IPS-20b (cell line): ENCODE measurements at regions not wholly inside any gene's neighbourhood (a gene's known extent, or its start where the extent isn't known, plus 50 kb on each side); places are given as distances from the start of the nearest gene placed in this dataset.

ENCODE experiments used
- H3K27ac ChIP-seq: one replicate; pipeline ENCODE4 v1.5.1; 2013; ENCODE audit warnings: low read length
- H3K27me3 ChIP-seq: 2 replicates; pipeline ENCODE4 v1.6.1; 2013; ENCODE audit warnings: mild to moderate bottlenecking, low read length, inconsistent platforms; ENCODE audit not compliant: insufficient read depth
- H3K36me3 ChIP-seq: 2 replicates; pipeline ENCODE4 v1.6.1; 2013; ENCODE audit warnings: low read depth, mild to moderate bottlenecking, inconsistent platforms, low read length, moderate library complexity; ENCODE audit not compliant: insufficient read depth
- H3K4me1 ChIP-seq: 2 replicates; pipeline ENCODE4 v1.6.1; 2013; ENCODE audit warnings: mild to moderate bottlenecking, control low read depth, inconsistent platforms, low read length, moderate library complexity; ENCODE audit not compliant: insufficient read depth
- H3K4me3 ChIP-seq: 2 replicates; pipeline ENCODE4 v1.5.1; 2013; ENCODE audit warnings: mild to moderate bottlenecking, low read length, inconsistent platforms
- H3K9ac ChIP-seq: 2 replicates; pipeline ENCODE4 v1.6.1; 2013; ENCODE audit warnings: low read depth, mild to moderate bottlenecking, inconsistent platforms, low read length, moderate library complexity
- H3K9me3 ChIP-seq: 2 replicates; pipeline ENCODE4 v1.6.1; 2013; ENCODE audit warnings: mild to moderate bottlenecking, low read depth, low read length, inconsistent platforms; ENCODE audit not compliant: insufficient read depth

- Histone ChIP-seq H3K9me3 (no peaks in the 10 kb centered on the region), H3K36me3 (no peaks in the 10 kb centered on the region), H3K4me1 (no peaks in the 10 kb centered on the region), H3K9ac (no peak overlapping the region), H3K4me3 (no peak overlapping the region), H3K27ac (no peak overlapping the region), H3K27me3 (no peaks in the 10 kb centered on the region)
Observed at GRCh38 chr4:148980782-148981480, 538.7 kb upstream of the NR3C2 start.

GRCh38 chr4:148978301-148978700 lies 536.1 kb upstream of the NR3C2 start:
- Histone ChIP-seq H3K27me3 (no peaks in the 10 kb centered on the region), H3K9ac (no peak overlapping the region), H3K4me3 (no peak overlapping the region), H3K27ac (no peak overlapping the region), H3K9me3 (no peaks in the 10 kb centered on the region), H3K36me3 (no peaks in the 10 kb centered on the region), H3K4me1 (no peaks in the 10 kb centered on the region)

GRCh38 chr4:148975464-148975863 lies 533.2 kb upstream of the NR3C2 start:
- Histone ChIP-seq H3K9me3 (no peaks in the 10 kb centered on the region), H3K4me1 (no peaks in the 10 kb centered on the region), H3K27ac (no peak overlapping the region), H3K36me3 (no peaks in the 10 kb centered on the region), H3K9ac (no peak overlapping the region), H3K4me3 (no peak overlapping the region), H3K27me3 (no peaks in the 10 kb centered on the region)

- Histone ChIP-seq H3K4me3 (no peak overlapping the region), H3K9ac (no peak overlapping the region), H3K36me3 (no peaks in the 10 kb centered on the region), H3K27me3 (no peaks in the 10 kb centered on the region), H3K27ac (no peak overlapping the region), H3K4me1 (no peaks in the 10 kb centered on the region), H3K9me3 (no peaks in the 10 kb centered on the region)
Observed at GRCh38 chr4:148965080-148965479, 522.9 kb upstream of the NR3C2 start.

- H3K27me3 ChIP-seq: no peaks in the 10 kb centered on the region
- H3K9ac ChIP-seq: no peak overlapping the region
- H3K27ac ChIP-seq: no peak overlapping the region
- no peak overlapping the region for H3K4me3 ChIP-seq
- no peaks in the 10 kb centered on the region for H3K9me3 ChIP-seq
- no peaks in the 10 kb centered on the region for H3K4me1 ChIP-seq
- no peaks in the 10 kb centered on the region for H3K36me3 ChIP-seq
Observed at GRCh38 chr4:148964456-148964855, 522.2 kb upstream of the NR3C2 start.

GRCh38 chr4:148962539-148963290 lies 520.5 kb upstream of the NR3C2 start:
- Histone ChIP-seq H3K9ac (no peak overlapping the region), H3K4me1 (no peaks in the 10 kb centered on the region), H3K4me3 (no peak overlapping the region), H3K27me3 (no peaks in the 10 kb centered on the region), H3K36me3 (no peaks in the 10 kb centered on the region), H3K27ac (no peak overlapping the region), H3K9me3 (no peaks in the 10 kb centered on the region)

GRCh38 chr4:148961526-148961925 lies 519.3 kb upstream of the NR3C2 start:
- H3K9ac ChIP-seq: no peak overlapping the region
- H3K4me1 ChIP-seq: no peaks in the 10 kb centered on the region
- H3K4me3 ChIP-seq: no peak overlapping the region
- H3K36me3 ChIP-seq: no peaks in the 10 kb centered on the region
- H3K9me3 ChIP-seq: no peaks in the 10 kb centered on the region
- no peaks in the 10 kb centered on the region for H3K27me3 ChIP-seq
- H3K27ac ChIP-seq: no peak overlapping the region

GRCh38 chr4:148958317-148958716 lies 516.1 kb upstream of the NR3C2 start:
- Histone ChIP-seq H3K9ac (no peak overlapping the region), H3K4me3 (no peak overlapping the region)

GRCh38 chr4:148955564-148956297 lies 513.5 kb upstream of the NR3C2 start:
- Histone ChIP-seq H3K4me3 (no peak overlapping the region), H3K27ac (no peak overlapping the region), H3K9me3 (no peaks in the 10 kb centered on the region), H3K27me3 (no peaks in the 10 kb centered on the region), H3K4me1 (no peaks in the 10 kb centered on the region), H3K36me3 (no peaks in the 10 kb centered on the region), H3K9ac (no peak overlapping the region)

More at GRCh38 chr4:148958317-148958716, 516.1 kb upstream of the NR3C2 start:
- no peaks in the 10 kb centered on the region for H3K27me3 ChIP-seq
- H3K36me3 ChIP-seq: no peaks in the 10 kb centered on the region
- no peaks in the 10 kb centered on the region for H3K9me3 ChIP-seq
- H3K4me1 ChIP-seq: no peaks in the 10 kb centered on the region
- H3K27ac ChIP-seq: no peak overlapping the region

- Histone ChIP-seq H3K27me3 (no peaks in the 10 kb centered on the region), H3K9ac (no peak overlapping the region), H3K9me3 (no peaks in the 10 kb centered on the region), H3K27ac (no peak overlapping the region), H3K4me1 (no peaks in the 10 kb centered on the region), H3K4me3 (no peak overlapping the region), H3K36me3 (no peaks in the 10 kb centered on the region)
Observed at GRCh38 chr4:148954011-148954749, 512.0 kb upstream of the NR3C2 start.

GRCh38 chr4:148951346-148951745 lies 509.1 kb upstream of the NR3C2 start:
- Histone ChIP-seq H3K9ac (no peak overlapping the region), H3K27me3 (no peaks in the 10 kb centered on the region), H3K4me1 (peaks cover 6% of the 10 kb centered on the region; the same call in 1 of the 2 replicates), H3K27ac (no peak overlapping the region), H3K4me3 (no peak overlapping the region), H3K9me3 (no peaks in the 10 kb centered on the region), H3K36me3 (no peaks in the 10 kb centered on the region)
